ENCODE measurements at regions not wholly inside any gene's neighbourhood (a gene's known extent, or its start where the extent isn't known, plus 50 kb on each side); places are given as distances from the start of the nearest gene placed in this dataset.
"Not testable (repeated sequence)": the region's sequence is repeated elsewhere in the genome, so short reads cannot be mapped to it uniquely, and the experiment has no call there.

DNA sequence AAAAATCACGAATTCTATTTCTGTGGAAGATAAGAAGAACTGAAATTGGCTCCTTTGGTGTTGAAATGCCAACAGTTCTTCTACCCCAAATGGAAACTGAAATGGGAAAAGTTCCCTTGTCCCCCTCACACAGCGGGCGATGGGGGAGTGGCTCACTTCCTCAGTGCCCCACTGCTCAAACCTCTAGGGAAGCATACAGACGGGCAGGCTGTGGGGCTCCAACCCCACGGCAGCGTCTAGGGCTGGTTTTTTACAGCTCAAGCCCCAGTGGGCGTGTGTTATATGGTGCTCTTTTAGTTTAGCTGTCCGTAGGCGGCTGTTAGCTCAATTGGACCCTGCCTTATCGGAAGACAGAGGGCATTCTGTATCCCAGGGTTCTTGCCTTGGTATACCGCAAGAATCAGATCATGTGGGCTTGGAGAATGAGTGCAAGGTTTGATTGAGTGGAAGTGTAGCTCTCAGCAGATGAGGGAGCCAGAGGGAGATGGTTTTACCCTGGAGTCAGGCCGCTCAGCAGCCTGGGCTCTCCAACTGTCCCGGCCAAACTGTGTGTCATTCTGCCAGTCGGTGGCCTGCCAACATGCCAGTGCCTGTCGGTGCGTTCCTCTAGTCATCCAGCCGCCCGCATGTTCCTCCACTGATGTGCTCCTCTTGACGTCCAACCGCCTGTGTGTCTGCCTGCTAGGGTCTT is 166.3 kb upstream of the ZNF608 start:
- TF ChIP-seq, protein P1, sequence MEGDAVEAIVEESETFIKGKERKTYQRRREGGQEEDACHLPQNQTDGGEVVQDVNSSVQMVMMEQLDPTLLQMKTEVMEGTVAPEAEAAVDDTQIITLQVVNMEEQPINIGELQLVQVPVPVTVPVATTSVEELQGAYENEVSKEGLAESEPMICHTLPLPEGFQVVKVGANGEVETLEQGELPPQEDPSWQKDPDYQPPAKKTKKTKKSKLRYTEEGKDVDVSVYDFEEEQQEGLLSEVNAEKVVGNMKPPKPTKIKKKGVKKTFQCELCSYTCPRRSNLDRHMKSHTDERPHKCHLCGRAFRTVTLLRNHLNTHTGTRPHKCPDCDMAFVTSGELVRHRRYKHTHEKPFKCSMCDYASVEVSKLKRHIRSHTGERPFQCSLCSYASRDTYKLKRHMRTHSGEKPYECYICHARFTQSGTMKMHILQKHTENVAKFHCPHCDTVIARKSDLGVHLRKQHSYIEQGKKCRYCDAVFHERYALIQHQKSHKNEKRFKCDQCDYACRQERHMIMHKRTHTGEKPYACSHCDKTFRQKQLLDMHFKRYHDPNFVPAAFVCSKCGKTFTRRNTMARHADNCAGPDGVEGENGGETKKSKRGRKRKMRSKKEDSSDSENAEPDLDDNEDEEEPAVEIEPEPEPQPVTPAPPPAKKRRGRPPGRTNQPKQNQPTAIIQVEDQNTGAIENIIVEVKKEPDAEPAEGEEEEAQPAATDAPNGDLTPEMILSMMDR (IDR thresholded peaks at IDR 0.05; ENCODE audit: low read length, missing control alignments): no peak
- no peak overlapping the region for H3K4me3 ChIP-seq (replicated peaks; ENCODE audit: low read depth, low read length)
- DNase-seq (ENCODE audit: low read depth): no peak

DNA sequence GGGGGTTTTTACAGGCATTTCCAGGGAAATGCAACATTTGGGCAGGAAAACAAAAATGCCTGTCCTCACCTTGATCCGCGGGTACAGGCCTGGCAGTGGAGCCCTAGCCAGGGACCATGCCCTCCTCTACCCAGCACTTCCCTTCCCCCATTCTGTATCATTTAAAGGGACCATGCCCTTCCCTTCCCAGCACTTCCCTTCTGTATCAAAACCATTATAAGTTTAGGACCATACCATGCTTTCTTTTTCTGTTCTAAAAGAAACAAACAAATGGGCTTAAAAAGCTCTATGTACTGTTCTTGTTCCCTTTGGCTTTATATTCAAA is 166.9 kb upstream of the ZNF608 start:
- H3K4me3 ChIP-seq (replicated peaks; ENCODE audit: low read depth, low read length): no peak overlapping the region
- no peak for DNase-seq (ENCODE audit: low read depth)
- TF ChIP-seq, protein P1 (IDR thresholded peaks at IDR 0.05; ENCODE audit: low read length, missing control alignments): no peak

DNA sequence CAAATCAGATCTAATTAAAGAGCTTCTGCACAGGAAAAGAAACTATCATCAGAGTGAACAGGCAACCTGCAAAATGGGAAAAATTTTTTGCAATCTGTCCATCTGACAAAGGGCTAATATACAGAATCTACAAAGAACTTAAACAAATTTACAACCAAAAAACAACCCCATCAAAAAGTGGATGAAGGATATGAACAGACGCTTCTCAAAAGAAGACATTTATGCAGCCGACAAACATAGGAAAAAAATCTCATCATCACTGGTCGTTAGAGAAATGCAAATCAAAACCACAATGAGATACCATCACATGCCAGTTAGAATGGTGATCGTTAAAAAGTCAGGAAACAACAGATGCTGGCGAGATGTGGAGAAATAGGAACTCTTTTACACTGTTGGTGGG is 169.9 kb upstream of the ZNF608 start:
- not testable (repeated sequence) for H3K4me3 ChIP-seq (replicated peaks; ENCODE audit: low read depth, low read length); DNase-seq (ENCODE audit: low read depth)

DNA sequence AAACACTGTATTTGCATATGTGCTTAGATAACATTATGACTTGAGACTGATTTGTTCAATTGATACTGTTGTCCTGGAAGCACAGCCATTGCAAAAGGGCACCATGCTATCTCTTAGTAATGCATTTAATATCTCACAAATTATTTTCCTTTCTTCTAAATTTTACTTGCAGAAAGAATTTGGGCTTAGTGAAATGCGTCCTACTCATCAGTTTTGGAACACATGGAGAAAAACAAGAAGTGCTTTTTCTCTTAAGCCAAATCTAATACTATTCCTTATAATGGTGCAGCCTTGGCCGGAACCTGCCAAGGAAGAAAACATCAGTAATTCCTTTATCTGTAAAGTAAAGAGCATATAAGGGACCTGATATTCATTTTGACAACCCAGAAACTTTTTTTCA is 172.2 kb upstream of the ZNF608 start:
- H3K4me3 ChIP-seq (replicated peaks; ENCODE audit: low read depth, low read length): no peak overlapping the region
- TF ChIP-seq, protein P1 (IDR thresholded peaks at IDR 0.05; ENCODE audit: low read length, missing control alignments): no peak
- DNase-seq (ENCODE audit: low read depth): no peak

DNA sequence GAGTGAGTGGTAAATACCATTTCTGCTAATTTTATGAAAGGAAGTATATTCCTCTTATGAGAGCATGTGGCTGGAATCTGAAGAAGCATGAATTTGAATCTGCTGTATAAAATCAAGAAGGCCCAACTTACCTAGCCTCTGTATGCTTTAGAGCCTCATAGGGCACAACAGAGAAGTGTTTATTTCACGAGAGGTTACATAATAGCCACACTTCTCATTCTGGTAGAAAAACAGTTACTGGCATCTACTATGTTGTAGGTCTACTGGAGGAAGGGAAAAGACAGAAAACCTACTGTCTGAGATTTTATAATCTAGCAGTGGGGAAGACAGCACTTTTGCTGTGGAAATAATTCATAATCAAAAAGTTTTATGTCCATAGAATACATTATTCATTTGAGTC is 172.6 kb upstream of the ZNF608 start:
- no peak for DNase-seq (ENCODE audit: low read depth)
- H3K4me3 ChIP-seq (replicated peaks; ENCODE audit: low read depth, low read length): no peak overlapping the region
- TF ChIP-seq, protein P1 (IDR thresholded peaks at IDR 0.05; ENCODE audit: low read length, missing control alignments): no peak

DNA sequence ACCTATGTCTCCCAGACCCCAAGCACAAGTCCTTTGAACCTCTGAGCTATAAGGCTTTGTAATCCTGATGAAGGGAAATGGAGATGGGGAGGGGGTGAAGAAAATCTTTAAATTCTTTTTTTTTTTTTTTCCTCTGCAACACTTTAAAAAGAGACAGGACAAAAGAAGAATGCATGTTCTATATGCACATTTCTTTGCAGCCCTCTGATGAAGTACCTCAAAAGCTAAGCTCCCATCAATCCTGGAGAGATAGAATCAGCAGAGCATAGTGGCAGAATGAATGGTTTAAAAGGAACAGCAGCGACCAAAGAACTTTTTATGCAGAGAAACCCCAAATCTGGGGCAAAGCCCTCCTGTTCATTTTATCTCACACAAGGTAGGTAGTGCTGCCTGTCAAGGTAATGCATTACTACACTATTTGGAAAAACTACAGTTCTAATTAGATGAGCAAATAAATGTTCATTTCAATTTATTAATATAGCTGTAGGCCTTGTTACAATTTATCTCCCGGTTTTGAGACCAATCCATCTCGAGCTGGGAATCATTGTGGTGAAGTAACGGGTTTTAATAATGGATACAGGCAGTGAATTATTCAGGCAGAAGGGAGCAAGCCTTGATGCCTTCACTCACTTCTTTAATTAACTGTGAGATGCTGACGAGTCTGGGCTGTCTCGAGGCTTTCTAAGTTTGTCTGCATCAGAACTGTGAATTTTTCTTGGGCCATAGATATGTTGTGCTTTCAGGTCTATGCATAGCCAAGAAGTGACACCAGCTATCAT is 173.5 kb upstream of the ZNF608 start:
- no peak for DNase-seq (ENCODE audit: low read depth)
- no peak overlapping the region for H3K4me3 ChIP-seq (replicated peaks; ENCODE audit: low read depth, low read length)
- TF ChIP-seq, protein P1 (IDR thresholded peaks at IDR 0.05; ENCODE audit: low read length, missing control alignments): no peak

DNA sequence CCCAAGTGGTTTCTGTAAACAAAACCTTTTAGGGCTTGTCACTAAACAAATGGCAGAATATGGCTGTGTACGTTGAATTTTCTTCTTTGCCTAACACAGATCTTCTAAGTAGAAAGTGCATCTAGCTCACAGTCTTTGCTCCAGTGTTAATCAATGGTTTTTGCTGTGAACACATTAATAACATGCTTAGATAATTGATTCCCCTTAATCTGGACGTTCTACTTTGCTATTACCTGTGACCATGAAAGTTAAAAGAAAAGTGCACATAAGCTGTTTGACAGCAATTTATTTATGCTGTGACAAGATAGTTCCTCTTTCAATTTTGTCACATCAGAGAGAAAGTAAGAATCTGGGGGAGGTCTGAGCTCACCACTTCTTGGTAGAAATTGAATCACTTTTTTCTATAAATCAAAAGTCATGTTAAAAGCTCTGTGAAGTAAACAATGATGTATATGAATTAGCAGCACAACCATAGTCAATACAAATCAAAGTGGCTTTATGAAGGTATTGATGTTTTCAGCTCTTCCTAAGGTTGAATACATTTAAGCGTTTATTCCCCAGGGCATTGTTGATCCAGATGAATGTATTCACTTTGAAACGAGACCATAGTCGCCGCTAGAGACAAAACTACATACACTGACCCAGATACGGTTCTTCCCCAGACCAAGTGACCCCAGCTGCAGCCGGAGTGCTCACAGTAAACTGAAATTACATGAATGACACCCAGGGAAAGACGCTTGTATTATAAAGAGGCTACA is 174.6 kb upstream of the ZNF608 start:
- no peak for DNase-seq (ENCODE audit: low read depth)
- H3K4me3 ChIP-seq (replicated peaks; ENCODE audit: low read depth, low read length): no peak overlapping the region
- TF ChIP-seq, protein P1 (IDR thresholded peaks at IDR 0.05; ENCODE audit: low read length, missing control alignments): no peak
